ENCODE measurements at regions not wholly inside any gene's neighbourhood (a gene's known extent, or its start where the extent isn't known, plus 50 kb on each side); places are given as distances from the start of the nearest gene placed in this dataset.
A peak's percentile ranks its signal among the peaks of the same experiment; 100 is the strongest.
"Not testable (repeated sequence)": the region's sequence is repeated elsewhere in the genome, so short reads cannot be mapped to it uniquely, and the experiment has no call there.

DNA sequence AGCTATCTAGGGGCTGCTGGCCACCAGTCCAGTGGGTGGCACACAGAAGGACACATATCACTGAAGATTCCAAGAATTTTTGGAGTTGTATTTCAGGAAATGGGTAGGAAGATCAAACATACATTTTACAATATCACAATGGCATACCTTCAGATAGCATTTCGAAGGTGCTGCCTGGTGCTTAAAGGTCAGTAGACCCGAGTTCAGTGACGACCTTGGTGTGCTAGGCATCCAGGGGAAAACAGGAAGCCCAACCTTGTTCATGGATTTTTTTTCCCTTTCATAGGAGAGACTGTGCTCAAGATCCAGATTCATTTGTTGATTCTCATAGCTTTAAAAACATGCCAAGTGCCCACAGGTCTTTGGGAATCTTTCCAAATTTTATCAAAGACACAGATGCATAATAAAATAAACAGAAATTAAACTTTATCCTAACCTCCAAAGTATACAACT is 51.0 kb upstream of the RCBTB2 start:
- no peak for DNase-seq (ENCODE audit: low read depth, low spot score)

DNA sequence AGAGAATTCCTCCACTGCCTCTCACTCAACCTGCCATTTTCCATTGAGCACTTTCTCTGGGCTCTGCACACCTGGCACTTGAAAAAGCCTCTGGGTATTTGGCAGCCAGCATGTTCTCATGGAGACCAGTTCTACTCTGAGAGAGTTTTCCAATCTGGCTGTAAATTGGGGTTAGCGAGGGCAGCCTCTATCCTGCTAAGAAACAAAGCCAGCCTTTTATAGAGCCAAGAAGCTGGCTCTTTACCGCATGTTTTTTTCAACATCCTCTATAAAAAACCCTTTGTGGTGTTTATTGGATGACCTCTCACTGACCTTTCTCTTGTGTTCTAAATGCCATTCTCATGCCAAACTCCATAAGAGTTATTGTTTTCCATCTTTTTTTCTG is 52.6 kb upstream of the RCBTB2 start:
- peak; percentile 85 for DNase-seq (ENCODE audit: low read depth, low spot score)

- peak; percentile 67 for DNase-seq (ENCODE audit: low read depth, low spot score)
Observed at GRCh38 chr13:48586591-48587103, 53.8 kb upstream of the RCBTB2 start.

GRCh38 chr13:48588120-48588519 is 55.2 kb upstream of the RCBTB2 start:
- no peak for DNase-seq (ENCODE audit: low read depth, low spot score)

DNA sequence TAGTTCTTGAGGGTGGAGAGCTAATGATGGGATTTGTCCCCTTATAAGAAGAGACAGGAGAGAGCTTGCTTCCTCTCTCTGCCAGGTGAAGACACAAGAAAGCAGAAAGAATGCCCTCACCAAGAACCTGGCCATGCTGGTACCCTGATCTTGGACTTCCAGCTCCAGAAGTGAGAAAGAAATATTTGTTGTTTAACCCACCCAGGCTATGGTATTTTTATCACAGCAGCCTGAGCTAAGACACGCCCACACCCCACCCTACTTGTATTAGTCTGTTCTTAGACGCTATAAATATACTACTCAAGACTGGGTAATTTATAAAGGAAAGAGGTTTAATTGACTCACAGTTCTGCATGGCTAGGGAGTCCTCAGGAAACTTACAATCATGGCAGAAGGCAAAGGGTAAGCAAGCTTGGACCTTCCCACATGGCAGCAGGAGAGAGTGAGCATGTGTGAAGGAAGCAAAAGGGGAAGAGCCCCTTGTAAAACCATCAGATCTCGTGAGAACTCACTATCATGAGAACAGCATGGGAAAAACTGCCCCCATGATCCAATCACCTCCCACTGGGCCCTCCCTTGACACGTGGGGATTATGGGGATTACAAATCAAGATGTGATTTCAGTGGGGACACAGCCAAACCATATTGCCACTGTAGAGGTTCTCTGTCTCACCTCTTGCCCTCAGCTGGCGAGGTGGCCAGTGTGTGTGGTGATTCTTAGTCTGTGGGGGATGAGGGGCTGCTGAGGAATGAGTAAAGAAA is 57.4 kb upstream of the RCBTB2 start:
- DNase-seq (ENCODE audit: low read depth, low spot score): no peak

DNA sequence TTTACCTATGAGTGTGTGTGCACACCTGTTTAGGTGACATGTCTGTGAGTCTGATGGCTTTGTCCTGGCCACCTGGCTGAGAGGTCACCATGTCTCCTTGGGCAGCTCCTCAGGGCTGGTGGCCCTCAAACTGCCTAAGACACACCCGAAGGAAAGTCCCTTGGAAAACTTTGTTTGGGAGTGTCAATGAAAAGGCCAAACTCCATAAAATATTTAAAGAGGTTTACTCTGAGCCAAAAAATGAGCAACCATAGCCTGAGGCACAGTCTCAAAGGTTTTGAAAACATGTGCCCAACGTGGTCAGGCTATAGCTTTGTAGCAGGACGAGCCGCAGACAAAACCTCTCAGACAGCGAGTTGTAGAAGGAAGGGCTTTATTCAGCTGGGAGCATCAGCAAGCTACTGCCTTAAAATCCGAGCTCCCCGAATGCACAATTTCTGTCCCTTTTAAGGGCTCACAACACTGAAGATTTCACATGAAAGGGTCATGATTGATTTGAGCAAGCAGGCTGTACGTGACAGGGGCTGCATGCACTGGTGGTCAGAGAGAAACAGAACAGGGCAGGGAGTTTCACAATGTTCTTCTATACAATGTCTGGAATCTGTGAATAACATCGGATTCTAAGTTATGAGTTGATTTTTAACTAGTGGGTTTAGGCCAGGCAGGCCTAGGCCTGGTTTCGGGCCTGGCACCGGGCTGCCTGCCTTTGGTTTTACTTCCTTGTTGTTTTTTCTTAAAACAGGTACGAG is 58.4 kb upstream of the RCBTB2 start:
- DNase-seq (ENCODE audit: low read depth, low spot score): not testable (repeated sequence)

DNA sequence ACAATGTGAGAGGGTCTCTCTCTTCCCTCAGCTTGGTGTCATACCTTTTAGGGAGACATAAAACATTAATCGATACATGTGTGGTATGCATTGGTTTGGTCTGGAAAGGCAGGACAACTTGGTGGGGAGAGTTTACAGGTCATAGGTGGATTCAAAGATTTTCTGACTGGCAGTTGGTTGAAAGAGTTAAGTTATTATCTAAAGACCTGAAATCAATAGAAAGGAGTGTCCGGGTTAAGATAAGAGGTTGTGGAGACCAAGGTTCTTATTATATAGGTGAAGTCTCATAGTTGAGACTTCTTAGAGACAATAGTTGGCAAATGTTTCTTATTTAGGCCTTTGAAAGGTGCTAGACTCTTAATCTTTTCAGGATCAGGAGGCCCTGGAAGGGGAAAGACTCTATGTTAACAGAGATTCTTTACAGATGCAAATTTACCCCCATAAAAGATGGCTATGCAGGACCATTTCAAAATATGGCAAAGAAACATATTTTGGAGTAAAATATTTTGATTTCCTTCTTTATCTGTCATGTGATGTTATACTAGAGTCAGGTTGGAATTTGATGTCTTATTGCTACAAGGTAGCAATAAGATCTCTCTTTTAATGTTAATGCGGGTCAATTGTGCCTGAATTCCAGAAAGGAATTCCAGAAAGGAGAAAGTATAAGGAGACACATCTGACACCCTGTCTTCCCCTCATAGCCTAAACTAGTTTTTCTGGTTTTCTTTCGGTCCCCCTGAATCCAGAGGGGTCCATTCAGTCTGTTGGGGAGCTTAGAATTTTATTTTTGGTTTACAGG is 59.2 kb upstream of the RCBTB2 start:
- no peak for DNase-seq (ENCODE audit: low read depth, low spot score)

GRCh38 chr13:48592688-48593049 is 59.8 kb upstream of the RCBTB2 start:
- no peak for DNase-seq (ENCODE audit: low read depth, low spot score)

DNA sequence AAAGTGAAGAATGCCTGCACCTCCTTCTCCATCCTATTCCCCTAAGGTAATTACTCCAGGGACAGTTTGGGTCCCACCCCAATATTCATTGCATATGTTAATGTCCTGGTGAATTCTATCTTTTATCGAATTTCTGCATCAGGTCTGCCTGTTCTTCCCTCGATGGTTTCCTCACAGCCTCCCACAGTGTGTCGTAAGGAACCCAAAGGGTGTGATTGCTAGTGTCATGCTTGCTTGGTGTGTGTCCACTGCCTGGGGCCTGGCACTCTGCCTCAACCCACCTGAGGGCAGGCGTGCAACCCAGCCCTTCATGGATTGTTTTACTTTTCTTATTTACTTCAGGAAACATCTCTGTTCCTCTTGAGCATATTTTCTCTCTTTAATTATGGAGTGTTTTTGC is 60.2 kb upstream of the CYSLTR2 start:
- DNase-seq (ENCODE audit: low read depth, low spot score): no peak

GRCh38 chr13:48594096-48594815 is 59.5 kb upstream of the CYSLTR2 start:
- no peak for DNase-seq (ENCODE audit: low read depth, low spot score)

- peak; percentile 77 for DNase-seq (ENCODE audit: low read depth, low spot score)
Observed at GRCh38 chr13:48595431-48596429, 58.0 kb upstream of the CYSLTR2 start.

GRCh38 chr13:48600374-48601364 is 53.1 kb upstream of the CYSLTR2 start:
- peak; percentile 88 for DNase-seq (ENCODE audit: low read depth, low spot score)

DNA sequence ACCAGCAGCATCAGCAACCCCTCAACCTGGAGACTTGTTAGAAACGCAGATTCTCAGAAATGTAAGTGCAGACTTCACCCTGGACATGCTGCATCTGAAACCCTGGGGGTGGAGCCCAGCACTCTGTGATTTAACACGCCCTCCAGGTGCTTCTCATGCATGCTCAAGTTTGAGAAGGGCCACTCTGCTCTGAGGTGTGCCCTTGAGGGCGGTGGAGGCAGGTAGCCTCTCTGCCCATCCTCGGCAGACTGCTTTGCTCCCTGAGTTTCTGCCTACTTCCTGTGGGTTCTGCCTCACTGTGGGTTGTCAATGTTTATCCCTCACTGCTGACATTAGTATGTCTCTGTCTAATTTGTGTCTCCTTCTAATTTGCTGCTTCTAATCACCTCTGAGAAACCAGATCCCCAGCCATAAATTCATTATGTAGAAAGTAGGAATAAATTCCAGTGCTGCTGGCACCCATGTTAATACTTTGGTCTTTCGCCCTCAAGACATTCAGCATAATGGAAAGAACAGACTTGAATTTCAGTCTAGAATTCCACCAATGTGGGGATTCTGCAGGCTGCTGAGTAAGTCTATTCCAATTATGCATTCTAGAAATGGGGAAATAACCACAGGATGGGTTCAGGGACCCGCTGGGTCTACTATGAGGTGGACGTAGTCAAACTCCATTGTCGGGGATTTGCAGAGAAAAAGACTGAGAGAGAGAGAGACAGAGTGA is 51.3 kb upstream of the CYSLTR2 start:
- peak; percentile 40 for DNase-seq (ENCODE audit: low read depth, low spot score)

GRCh38 chr13:48603375-48603774 is 50.4 kb upstream of the CYSLTR2 start:
- no peak for DNase-seq (ENCODE audit: low read depth, low spot score)
